ENCODE measurements at regions not wholly inside any gene's neighbourhood (a gene's known extent, or its start where the extent isn't known, plus 50 kb on each side); places are given as distances from the start of the nearest gene placed in this dataset.

GRCh38 chr6:3653528-3654070, 97.9 kb downstream of the PXDC1 start:
- H3K4me3 ChIP-seq (ENCODE audit: control insufficient read depth, low read depth, low read length), result no peak overlapping the region
- DNase-seq (ENCODE audit: low read depth), result no peak
- TF ChIP-seq CTCF (conservative IDR thresholded peaks at IDR 0.05; ENCODE audit: control insufficient read depth, insufficient read depth, low read depth, low read length), result no peak

- no peak overlapping the region for H3K4me3 ChIP-seq (ENCODE audit: control insufficient read depth, low read depth, low read length)
- no peak for TF ChIP-seq CTCF (conservative IDR thresholded peaks at IDR 0.05; ENCODE audit: control insufficient read depth, insufficient read depth, low read depth, low read length)
- DNase-seq (ENCODE audit: low read depth), result no peak
Measured at GRCh38 chr6:3651698-3652229, 99.7 kb downstream of the PXDC1 start.

DNA sequence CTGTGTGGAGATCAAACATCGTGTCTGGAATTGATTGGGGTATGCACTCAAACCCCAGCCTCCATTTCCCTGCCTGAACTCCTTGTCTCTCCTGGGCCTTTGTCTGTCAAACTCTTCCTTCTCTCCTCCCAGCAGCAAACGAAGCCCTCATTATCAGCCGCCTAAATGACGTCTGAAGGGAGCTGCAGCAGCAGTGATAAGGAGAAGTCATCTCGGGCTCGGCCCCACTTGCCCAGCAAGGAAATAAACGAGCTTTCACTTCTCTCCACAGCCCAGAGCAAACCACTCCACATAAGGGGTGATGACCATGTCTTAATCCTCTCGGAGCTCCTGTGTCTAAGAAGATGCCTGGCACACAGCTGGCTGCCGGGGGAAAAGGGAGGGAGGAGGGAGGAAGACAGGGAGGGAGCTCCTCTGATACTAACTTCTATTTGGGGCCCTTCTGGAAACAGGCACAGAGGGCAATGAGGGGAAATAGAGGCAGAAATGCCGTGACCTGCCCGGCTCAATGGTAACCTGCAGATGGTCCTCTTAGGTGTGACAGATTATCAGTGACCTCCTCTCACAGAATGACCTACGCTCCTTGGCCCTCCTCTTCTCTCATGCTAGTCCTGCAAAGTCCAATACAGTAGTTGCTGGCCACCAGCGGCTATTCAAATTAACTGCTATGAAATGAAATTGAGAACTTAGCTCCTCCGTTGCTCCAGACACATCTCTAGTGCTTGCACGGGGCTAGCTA, 100.4 kb downstream of the PXDC1 start:
- no peak for TF ChIP-seq CTCF (conservative IDR thresholded peaks at IDR 0.05; ENCODE audit: control insufficient read depth, insufficient read depth, low read depth, low read length)
- no peak for DNase-seq (ENCODE audit: low read depth)
- no peak overlapping the region for H3K4me3 ChIP-seq (ENCODE audit: control insufficient read depth, low read depth, low read length)

DNA sequence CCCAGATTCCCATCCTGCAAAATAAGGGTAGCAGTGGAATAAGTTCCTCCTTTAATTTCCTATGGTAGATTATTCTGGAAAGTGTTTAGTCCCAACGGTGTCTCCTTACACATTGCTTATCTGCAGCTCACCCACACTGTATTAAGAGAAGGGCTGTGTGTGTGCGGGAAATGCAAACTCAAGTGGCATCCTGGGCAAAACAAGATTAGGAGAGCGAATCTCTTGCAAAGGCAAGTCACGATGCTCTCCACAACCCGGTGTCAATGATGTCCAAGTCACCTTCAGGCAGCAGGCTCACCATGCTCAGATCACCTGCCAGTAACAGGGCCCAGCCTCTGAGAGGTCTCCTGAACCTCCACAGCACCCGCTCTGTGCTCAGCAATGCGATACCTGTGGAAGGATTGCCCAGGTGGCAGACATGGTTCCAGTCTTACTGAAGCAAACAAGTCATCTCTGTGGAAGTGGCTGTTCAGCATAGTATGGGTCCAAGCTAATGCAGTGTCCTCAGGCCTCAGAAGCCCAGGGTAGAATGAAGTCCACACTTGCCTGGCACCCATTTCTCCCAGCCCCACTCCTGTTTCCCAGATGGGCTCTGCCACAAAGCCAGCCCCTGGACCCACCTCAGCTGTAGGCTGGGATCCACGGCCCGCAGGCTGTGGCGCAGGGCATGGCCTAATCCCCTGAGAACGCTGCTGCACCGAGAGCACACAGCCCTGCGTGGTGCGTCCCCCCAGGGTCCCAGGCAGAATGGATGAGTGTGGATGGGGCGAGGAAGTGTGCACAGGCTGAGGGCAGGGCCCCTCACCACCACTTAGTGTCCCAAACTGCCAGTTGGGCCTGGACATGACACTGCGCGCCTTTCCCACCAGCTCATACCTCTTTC, 101.2 kb downstream of the PXDC1 start:
- no peak overlapping the region for H3K4me3 ChIP-seq (ENCODE audit: control insufficient read depth, low read depth, low read length)
- DNase-seq (ENCODE audit: low read depth), result no peak
- no peak for TF ChIP-seq CTCF (conservative IDR thresholded peaks at IDR 0.05; ENCODE audit: control insufficient read depth, insufficient read depth, low read depth, low read length)

DNA sequence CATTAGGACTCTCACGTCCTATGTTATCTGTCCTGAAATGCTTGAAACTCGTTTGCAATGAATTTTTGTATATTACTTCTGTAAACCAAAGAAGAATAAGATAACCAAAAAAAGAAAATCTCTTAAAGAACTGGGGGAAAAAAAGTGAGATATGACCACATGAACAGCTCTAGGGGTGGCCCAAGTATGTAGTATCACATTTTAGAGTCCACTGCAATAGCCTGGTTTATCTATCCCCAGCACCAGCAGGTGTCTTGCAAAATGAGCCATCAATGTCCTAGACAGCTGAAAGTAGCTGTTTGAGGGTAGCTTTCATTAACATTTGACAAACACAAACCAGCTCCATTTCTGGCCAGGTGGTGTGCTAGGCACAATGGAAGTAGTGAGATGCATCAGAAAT, 102.8 kb downstream of the PXDC1 start:
- no peak overlapping the region for H3K4me3 ChIP-seq (ENCODE audit: control insufficient read depth, low read depth, low read length)
- TF ChIP-seq CTCF (conservative IDR thresholded peaks at IDR 0.05; ENCODE audit: control insufficient read depth, insufficient read depth, low read depth, low read length), result no peak
- no peak for DNase-seq (ENCODE audit: low read depth)

- TF ChIP-seq CTCF (conservative IDR thresholded peaks at IDR 0.05; ENCODE audit: control insufficient read depth, insufficient read depth, low read depth, low read length), result no peak
- DNase-seq (ENCODE audit: low read depth), result no peak
- H3K4me3 ChIP-seq (ENCODE audit: control insufficient read depth, low read depth, low read length), result no peak overlapping the region
Measured at GRCh38 chr6:3646616-3647362, 104.7 kb downstream of the PXDC1 start.

Data from fibroblast of mammary gland (primary cell).